ENCODE measurements at regions not wholly inside any gene's neighbourhood (a gene's known extent, or its start where the extent isn't known, plus 50 kb on each side); places are given as distances from the start of the nearest gene placed in this dataset.

DNA sequence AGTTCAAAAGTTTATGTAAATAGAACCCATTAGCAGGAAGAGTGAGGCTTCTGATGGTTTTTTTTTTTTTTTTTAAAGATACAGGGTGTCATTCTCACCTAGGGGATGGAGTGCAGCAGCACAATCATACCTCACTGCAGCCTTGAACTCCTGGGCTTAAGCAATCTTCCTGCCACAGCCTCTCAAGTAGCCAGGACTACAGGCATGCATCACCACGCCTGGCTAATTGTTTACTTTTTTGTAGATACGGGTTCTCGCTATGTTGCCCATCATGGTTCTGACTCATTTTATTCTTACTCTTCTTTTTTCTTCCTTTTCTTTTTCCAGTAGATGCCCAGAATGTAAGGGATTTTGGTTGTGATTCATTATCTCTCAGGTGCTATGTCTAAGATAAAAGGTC, 201.1 kb downstream of the NNT start:
- Histone ChIP-seq H3K27ac (ENCODE audit: low read length) (no peak overlapping the region), H3K4me3 (ENCODE audit: low read depth in 2 of 2, low read length in 2 of 2) (no peak overlapping the region), H3K9me3 (ENCODE audit: control insufficient read depth, insufficient read depth, low read depth, low read length) (no peaks in the 10 kb centered on the region), H3K27me3 (ENCODE audit: control insufficient read depth, insufficient read depth, low read length) (no peaks in the 10 kb centered on the region), H3K4me1 (ENCODE audit: control insufficient read depth, insufficient read depth, low read length) (no peaks in the 10 kb centered on the region), H3K36me3 (ENCODE audit: control insufficient read depth, insufficient read depth, low read length) (no peaks in the 10 kb centered on the region)
- DNase-seq (ENCODE audit: low read depth, low spot score) (no peak), ATAC-seq (no peak)
- CTCF ChIA-PET: no interaction called here
- no peak for TF ChIP-seq POLR2AphosphoS5 (IDR thresholded peaks at IDR 0.05; ENCODE audit: low read depth, low read length)
- TF ChIP-seq, protein P1, sequence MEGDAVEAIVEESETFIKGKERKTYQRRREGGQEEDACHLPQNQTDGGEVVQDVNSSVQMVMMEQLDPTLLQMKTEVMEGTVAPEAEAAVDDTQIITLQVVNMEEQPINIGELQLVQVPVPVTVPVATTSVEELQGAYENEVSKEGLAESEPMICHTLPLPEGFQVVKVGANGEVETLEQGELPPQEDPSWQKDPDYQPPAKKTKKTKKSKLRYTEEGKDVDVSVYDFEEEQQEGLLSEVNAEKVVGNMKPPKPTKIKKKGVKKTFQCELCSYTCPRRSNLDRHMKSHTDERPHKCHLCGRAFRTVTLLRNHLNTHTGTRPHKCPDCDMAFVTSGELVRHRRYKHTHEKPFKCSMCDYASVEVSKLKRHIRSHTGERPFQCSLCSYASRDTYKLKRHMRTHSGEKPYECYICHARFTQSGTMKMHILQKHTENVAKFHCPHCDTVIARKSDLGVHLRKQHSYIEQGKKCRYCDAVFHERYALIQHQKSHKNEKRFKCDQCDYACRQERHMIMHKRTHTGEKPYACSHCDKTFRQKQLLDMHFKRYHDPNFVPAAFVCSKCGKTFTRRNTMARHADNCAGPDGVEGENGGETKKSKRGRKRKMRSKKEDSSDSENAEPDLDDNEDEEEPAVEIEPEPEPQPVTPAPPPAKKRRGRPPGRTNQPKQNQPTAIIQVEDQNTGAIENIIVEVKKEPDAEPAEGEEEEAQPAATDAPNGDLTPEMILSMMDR (IDR thresholded peaks at IDR 0.05): no peak
- TF ChIP-seq SIN3A (IDR thresholded peaks at IDR 0.05; ENCODE audit: borderline replicate concordance, insufficient read depth, low read depth, low read length): no peak
- TF ChIP-seq, protein P2, sequence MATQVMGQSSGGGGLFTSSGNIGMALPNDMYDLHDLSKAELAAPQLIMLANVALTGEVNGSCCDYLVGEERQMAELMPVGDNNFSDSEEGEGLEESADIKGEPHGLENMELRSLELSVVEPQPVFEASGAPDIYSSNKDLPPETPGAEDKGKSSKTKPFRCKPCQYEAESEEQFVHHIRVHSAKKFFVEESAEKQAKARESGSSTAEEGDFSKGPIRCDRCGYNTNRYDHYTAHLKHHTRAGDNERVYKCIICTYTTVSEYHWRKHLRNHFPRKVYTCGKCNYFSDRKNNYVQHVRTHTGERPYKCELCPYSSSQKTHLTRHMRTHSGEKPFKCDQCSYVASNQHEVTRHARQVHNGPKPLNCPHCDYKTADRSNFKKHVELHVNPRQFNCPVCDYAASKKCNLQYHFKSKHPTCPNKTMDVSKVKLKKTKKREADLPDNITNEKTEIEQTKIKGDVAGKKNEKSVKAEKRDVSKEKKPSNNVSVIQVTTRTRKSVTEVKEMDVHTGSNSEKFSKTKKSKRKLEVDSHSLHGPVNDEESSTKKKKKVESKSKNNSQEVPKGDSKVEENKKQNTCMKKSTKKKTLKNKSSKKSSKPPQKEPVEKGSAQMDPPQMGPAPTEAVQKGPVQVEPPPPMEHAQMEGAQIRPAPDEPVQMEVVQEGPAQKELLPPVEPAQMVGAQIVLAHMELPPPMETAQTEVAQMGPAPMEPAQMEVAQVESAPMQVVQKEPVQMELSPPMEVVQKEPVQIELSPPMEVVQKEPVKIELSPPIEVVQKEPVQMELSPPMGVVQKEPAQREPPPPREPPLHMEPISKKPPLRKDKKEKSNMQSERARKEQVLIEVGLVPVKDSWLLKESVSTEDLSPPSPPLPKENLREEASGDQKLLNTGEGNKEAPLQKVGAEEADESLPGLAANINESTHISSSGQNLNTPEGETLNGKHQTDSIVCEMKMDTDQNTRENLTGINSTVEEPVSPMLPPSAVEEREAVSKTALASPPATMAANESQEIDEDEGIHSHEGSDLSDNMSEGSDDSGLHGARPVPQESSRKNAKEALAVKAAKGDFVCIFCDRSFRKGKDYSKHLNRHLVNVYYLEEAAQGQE (IDR thresholded peaks at IDR 0.05; ENCODE audit: insufficient read depth in 1 of 2, low read depth in 2 of 2, low read length in 1 of 2): no peak
- no peak for TF ChIP-seq TCF7L2 (IDR thresholded peaks at IDR 0.05; ENCODE audit: low read depth, low read length)
- in situ Hi-C loops (cut with HindIII; ENCODE audit: low pct_unique_long_range_greater_than_20kb, low sequenced_read_pairs) (no loop called here), intact Hi-C loops (cut with micrococcal nuclease; ENCODE audit: unreplicated experiment) (no loop called here)
- POLR2A ChIA-PET: no interaction called here
- no TSS peak for BruUV-seq (replicated peaks)

DNA sequence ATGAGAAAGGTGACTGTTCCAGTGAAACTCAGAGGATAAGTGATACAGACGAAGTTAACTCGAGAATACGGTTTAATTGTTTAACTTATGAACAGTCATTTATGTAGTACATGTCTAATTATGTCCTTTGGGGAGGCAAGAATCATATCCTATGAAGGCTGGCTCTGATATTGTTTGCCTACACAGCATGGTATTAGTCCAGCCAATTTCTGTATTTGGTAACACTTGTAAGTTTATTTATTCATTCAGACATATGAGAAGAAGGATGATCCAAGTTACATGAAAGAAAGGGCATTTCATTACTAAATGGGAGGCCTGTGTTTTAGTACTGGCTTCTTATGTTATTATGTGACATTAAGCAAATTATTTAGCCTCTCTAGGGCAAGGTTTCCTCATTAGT, 199.7 kb downstream of the NNT start:
- ChIA-PET POLR2A (no interaction called here), CTCF (no interaction called here)
- Histone ChIP-seq H3K4me1 (ENCODE audit: control insufficient read depth, insufficient read depth, low read length) (no peaks in the 10 kb centered on the region), H3K9me3 (ENCODE audit: control insufficient read depth, insufficient read depth, low read depth, low read length) (no peaks in the 10 kb centered on the region), H3K4me3 (ENCODE audit: low read depth in 2 of 2, low read length in 2 of 2) (no peak overlapping the region), H3K27ac (ENCODE audit: low read length) (no peak overlapping the region), H3K27me3 (ENCODE audit: control insufficient read depth, insufficient read depth, low read length) (no peaks in the 10 kb centered on the region), H3K36me3 (ENCODE audit: control insufficient read depth, insufficient read depth, low read length) (no peaks in the 10 kb centered on the region)
- ATAC-seq (no peak), DNase-seq (ENCODE audit: low read depth, low spot score) (no peak)
- BruUV-seq (replicated peaks): no TSS peak
- intact Hi-C loops (cut with micrococcal nuclease; ENCODE audit: unreplicated experiment) (no loop called here), in situ Hi-C loops (cut with HindIII; ENCODE audit: low pct_unique_long_range_greater_than_20kb, low sequenced_read_pairs) (no loop called here)
- TF ChIP-seq, protein P1 (IDR thresholded peaks at IDR 0.05): no peak
- no peak for TF ChIP-seq TCF7L2 (IDR thresholded peaks at IDR 0.05; ENCODE audit: low read depth, low read length)
- TF ChIP-seq, protein P2 (IDR thresholded peaks at IDR 0.05; ENCODE audit: insufficient read depth in 1 of 2, low read depth in 2 of 2, low read length in 1 of 2): no peak
- TF ChIP-seq SIN3A (IDR thresholded peaks at IDR 0.05; ENCODE audit: borderline replicate concordance, insufficient read depth, low read depth, low read length): no peak
- TF ChIP-seq POLR2AphosphoS5 (IDR thresholded peaks at IDR 0.05; ENCODE audit: low read depth, low read length): no peak
